H7 (cell line): ENCODE measurements at regions not wholly inside any gene's neighbourhood (a gene's known extent, or its start where the extent isn't known, plus 50 kb on each side); places are given as distances from the start of the nearest gene placed in this dataset.
"Not testable (repeated sequence)": the region's sequence is repeated elsewhere in the genome, so short reads cannot be mapped to it uniquely, and the experiment has no call there.

Source experiments
- DNase-seq: peaks from one replicate; pipeline ENCODE4 v3.0.0; 2012
- H3K27me3 ChIP-seq: 2 replicates; pipeline ENCODE4 v1.6.0; 2011; ENCODE audit warnings: mild to moderate bottlenecking, low read length; ENCODE audit not compliant: control insufficient read depth, insufficient read depth
- H3K36me3 ChIP-seq: replicated peaks from 2 replicates; pipeline ENCODE4 v1.5.1; 2011; ENCODE audit warnings: low read length; ENCODE audit not compliant: control insufficient read depth, insufficient read depth
- H3K4me3 ChIP-seq: 2 replicates; pipeline ENCODE4 v1.5.1; 2011; ENCODE audit warnings: low read depth, mild to moderate bottlenecking, control low read depth, low read length, moderate library complexity; ENCODE audit not compliant: insufficient read depth

DNA sequence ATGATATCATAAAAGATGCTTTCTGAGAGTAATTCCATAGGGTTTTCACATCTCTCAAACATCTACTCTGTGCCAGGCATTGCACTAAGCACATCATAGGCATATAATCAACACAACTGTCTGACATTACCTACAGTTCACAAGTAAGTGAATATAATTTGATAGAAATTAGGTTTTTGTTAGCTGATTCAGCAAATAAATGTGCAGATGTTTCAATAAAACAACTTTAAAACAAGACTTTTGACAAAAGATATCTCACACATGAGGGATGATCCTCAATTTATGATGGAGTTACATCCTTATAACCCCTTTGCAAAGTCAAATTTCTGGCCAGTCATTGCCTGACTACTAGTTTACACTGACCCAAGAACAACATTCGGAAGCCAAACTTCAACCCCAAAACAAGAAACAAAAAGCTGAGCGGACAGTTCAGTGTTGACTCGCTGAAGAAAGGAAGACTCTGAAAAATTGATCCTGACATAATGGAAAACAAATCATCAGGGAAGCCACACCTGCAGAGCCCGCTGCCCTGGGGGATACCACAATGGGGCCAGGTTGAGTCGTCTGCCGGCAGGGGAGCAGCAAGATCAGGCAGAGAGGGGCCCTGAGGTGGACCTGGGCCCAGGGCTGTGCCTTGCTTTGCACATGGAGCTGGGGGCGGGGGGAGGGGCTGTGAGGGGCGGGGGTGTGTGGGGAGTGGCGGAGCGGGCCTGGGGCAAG, 739.2 kb upstream of the GJE1 start:
- Histone ChIP-seq H3K36me3 (no peaks in the 10 kb centered on the region), H3K4me3 (no peak overlapping the region), H3K27me3 (no peaks in the 10 kb centered on the region)
- no peak for DNase-seq

DNA sequence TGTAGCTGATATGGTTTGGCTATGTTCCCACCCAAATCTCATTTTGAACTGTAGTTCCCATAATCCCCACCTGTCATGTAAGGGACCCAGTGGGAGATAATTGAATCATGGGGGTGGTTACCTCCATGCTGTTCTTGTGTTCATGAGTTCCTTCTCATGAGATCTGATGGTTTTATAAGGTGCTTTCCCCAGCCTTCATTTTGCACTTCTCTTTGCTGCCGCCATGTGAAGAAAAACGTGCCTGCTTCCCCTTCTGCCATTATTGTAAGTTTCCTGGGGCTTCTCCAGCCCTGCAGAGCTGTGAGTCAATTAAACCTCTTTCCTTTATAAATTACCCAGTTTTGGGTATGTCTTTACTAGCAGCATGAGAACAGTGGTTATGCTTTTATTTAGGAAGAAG, 741.6 kb upstream of the GJE1 start:
- not testable (repeated sequence) for H3K36me3 ChIP-seq, H3K4me3 ChIP-seq, DNase-seq, H3K27me3 ChIP-seq

DNA sequence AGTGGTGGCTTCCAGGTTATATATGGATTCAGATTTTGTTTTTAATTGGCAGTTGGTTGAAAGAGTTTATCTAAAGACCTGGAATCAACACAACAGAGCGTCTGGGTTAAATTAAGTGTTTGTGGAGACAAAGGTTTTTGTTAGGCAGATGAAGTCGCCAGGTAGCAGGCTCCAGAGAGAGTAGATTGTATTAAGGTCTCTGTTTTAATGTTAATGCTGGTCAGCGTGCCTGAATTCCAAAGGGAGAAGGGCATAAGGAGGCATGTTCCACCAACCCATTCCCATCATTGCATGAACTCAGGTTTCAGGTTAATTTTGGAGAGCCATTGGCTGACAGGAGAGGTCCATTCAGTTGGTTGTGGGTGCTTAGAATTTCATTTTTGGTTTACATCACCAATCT, 744.1 kb upstream of the GJE1 start:
- peak; percentile 15 for DNase-seq
- no peak overlapping the region for H3K4me3 ChIP-seq
- H3K36me3 ChIP-seq: no peaks in the 10 kb centered on the region
- H3K27me3 ChIP-seq: no peaks in the 10 kb centered on the region

DNA sequence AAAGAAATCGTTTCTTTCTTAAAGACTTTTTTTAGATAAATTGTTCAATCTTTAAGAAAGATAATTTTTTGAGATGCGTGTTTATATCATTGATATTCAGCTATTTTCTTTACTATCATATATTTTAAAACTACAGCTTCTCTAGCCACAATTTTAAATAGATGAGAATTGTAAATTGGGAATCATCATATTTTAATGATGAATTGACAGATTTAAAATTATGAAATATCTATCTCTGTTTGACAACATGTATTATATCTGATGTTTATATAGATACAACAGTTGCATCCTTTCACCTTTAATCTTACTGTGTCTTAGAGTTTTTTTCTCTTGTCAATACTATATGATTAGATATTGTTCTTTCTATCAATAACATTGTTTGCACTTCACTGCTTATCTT, 762.3 kb upstream of the GJE1 start:
- no peaks in the 10 kb centered on the region for H3K36me3 ChIP-seq
- H3K27me3 ChIP-seq: no peaks in the 10 kb centered on the region
- H3K4me3 ChIP-seq: no peak overlapping the region
- no peak for DNase-seq

DNA sequence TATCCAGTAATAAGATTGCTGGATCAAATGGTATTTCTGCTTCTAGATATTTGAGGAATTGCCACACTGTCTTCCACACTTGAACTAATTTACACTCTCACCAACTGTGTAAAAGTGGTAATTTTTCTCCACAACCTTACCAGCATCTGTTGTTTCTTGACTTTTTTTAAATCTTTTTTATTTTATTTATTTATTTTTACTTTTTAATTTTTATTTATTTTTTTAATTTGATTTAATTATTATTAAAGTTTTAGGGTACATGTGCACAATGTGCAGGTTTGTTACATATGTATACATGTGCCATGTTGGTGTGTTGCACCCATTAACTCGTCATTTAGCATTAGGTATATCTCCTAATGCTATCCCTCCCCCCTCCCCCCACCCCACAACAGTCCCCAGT, 765.9 kb upstream of the GJE1 start:
- DNase-seq: not testable (repeated sequence)

DNA sequence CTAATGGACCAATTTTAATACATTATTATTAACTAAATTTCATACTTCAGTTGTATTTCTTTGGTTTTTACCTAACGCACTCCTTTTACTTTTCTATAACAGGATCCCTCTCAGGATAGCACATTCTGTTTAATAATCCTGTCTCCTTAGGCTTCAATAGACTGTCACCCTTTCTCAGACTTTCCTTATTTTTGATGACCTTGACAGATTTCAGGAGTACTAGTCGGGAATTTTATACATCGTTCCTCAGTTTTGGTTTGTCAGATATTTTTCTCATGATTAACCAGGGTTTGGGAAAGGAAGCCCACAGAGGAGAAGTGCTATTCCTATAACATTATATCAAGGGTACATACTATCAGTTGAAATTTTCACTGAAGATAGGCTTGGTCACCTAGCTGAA, 768.0 kb upstream of the GJE1 start:
- H3K27me3 ChIP-seq: no peaks in the 10 kb centered on the region
- DNase-seq: no peak
- no peak overlapping the region for H3K4me3 ChIP-seq
- no peaks in the 10 kb centered on the region for H3K36me3 ChIP-seq

More for the DNA sequence above, 765.9 kb upstream of the GJE1 start:
- H3K27me3 ChIP-seq, H3K4me3 ChIP-seq, H3K36me3 ChIP-seq: not testable (repeated sequence)

DNA sequence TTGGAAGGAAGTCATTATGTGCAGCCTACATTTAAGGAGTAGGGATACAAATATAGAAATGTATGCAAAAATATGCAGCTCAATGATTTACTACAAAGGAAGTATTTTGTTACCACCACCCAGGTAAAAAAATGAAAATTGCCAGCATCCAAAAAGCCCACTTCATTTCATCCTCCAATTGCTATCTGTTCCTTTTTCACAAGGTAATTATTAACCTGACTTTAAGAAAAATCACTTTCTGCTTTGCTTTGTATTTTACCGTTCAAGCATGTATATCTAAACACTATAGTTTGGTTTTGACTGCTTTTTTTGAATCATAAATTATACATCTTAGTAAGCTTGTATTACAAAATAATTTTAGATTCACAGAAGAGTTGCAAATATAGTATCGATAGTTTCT, 768.5 kb upstream of the GJE1 start:
- no peaks in the 10 kb centered on the region for H3K27me3 ChIP-seq
- H3K4me3 ChIP-seq: no peak overlapping the region
- H3K36me3 ChIP-seq: no peaks in the 10 kb centered on the region
- DNase-seq: no peak

DNA sequence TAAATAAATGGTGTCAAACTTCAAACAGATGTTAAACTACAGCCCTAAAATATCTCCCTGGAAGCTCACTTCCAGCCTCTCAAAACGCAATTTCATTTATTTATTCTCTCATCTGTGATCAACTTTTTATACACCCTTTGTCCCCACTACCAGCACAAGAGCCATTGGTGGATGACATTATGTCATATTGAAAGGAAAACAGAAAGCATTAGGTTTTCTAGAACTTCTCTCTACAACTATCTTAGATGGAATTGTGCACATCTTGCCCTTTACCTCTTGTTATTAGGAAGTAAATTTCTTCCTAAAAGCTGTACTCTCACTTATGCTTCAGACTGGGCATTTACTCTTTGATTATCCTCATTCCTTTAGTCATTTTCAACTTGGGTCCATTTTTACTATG, 771.2 kb upstream of the GJE1 start:
- Histone ChIP-seq H3K27me3 (no peaks in the 10 kb centered on the region), H3K4me3 (no peak overlapping the region)

DNA sequence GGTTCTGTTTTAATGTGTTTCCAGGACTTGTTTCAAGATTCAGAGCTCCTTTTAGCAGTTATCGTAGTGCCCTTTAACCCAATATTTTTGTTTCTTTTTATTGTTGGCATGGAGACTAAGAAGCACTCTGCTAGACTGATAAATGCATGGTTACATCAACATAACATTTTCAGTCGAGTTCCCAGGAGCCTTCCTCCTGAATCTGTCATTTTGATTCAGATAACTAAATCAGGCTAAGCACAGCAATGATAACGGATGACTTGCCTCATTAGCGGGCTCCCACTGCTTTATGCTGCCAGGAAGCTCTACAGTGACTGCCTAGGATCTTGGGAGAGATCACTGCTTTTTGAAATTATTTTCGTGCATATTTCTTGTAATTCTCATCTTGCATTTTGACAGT, 772.8 kb upstream of the GJE1 start:
- Histone ChIP-seq H3K36me3 (no peaks in the 10 kb centered on the region), H3K27me3 (no peaks in the 10 kb centered on the region), H3K4me3 (no peak overlapping the region)
- no peak for DNase-seq

More for the DNA sequence above, 771.2 kb upstream of the GJE1 start:
- DNase-seq: no peak
- no peaks in the 10 kb centered on the region for H3K36me3 ChIP-seq

DNA sequence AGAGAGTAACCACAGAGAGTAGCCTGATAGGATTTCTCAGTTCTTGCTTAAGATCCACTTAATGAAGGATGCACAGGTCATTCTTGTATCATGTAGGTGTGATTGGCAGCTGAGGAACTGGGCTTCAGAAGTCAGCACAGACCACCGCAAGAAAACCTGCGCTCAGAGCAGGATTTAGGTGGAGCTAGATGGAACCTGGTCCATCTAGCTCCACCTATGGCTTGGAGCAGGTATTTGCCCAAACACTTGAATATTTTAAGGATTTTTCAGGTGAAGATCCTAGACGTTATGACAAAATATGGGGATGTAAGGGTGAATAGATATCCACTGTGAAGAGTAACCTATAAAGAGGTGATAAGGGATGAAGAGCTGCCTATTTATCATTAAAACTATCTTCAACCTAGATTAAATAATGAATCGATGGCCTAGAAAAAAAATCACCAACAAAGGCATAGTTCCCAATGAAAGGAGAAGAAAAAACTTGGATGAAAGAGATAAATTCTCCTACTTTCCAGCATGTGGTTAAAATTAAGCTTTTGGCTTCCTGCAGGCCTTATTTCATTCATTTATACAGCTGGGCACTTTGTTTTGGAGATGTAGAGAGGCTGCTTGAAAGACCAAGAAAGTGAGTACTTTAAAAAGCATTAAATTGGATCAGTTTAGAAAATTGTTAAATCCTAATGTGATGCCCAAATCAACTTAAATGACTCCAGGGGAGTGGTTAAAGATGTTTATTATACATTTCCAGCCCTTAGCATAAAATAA, 778.4 kb upstream of the GJE1 start:
- no peak overlapping the region for H3K4me3 ChIP-seq
- H3K36me3 ChIP-seq: no peaks in the 10 kb centered on the region; the same call in 1 of the 2 replicates
- H3K27me3 ChIP-seq: no peaks in the 10 kb centered on the region
- DNase-seq: no peak

DNA sequence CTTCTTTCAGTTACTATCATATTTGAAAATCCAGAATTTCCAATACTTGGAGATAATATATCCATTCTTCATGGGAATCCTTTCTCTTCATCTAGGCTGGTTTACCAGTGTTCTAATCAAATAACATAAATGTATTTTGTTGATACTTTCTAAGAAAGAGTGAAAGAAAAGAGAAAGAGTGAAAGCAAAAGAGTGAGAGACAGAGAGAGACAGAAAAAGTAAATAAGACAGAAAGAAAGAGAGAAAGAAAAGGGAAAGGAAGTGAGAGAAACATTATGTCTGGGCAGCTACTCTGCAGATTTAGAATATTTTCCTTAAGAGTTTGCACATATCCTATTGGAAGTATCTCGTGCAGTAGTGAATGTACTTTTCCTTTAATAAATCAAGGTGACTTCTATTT, 781.0 kb upstream of the GJE1 start:
- H3K4me3 ChIP-seq: no peak overlapping the region
- H3K27me3 ChIP-seq: no peaks in the 10 kb centered on the region
- H3K36me3 ChIP-seq: no peaks in the 10 kb centered on the region; the same call in 1 of the 2 replicates
- no peak for DNase-seq

DNA sequence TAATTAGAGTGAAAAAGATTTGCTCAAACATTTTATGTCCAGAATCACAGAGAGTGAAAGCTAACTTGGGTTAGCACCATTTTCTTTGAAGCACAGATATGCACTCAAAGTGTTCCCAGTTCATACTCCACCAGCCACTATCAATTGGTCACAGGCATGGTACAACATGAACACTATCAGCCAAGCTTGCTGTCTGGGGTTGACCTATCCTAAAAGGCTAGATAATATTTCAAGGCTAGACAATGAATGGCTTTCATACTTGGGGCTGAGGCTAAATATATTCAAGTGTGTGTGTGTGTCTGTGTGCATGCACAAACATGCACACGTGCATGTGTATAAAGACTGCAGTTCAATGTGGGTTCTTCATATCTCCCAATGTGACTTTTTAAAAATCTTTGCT, 783.0 kb upstream of the GJE1 start:
- Histone ChIP-seq H3K27me3 (no peaks in the 10 kb centered on the region), H3K36me3 (no peaks in the 10 kb centered on the region; the same call in 1 of the 2 replicates), H3K4me3 (no peak overlapping the region)
- no peak for DNase-seq

DNA sequence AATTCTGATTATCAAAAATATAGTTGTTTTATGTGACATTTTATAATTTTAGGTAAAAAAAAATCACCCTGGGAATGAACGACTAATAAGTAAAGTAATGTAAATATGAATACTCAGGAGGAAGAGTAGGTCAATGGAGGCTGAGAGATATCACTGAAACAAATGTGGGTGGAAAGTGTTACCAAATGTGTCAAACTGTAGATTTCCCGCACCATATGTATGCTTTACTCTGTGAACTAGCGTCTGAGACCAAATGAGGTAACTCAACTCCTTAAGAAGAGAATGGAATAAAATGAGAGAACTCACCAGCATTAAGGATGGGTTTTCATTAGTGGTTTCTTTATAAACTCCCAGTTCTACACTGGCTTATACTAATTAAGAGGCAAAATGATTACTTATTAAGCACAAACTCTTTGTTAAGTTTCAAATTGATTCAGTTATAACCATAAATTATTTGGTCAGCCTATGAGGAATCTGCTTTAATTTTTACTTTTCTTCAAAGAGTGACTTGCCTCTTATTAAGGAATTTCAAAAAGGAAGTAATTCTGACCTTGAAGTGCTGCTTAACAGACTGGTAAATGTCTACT, 784.7 kb upstream of the GJE1 start:
- Histone ChIP-seq H3K36me3 (no peaks in the 10 kb centered on the region), H3K27me3 (no peaks in the 10 kb centered on the region), H3K4me3 (no peak overlapping the region)
- no peak for DNase-seq

DNA sequence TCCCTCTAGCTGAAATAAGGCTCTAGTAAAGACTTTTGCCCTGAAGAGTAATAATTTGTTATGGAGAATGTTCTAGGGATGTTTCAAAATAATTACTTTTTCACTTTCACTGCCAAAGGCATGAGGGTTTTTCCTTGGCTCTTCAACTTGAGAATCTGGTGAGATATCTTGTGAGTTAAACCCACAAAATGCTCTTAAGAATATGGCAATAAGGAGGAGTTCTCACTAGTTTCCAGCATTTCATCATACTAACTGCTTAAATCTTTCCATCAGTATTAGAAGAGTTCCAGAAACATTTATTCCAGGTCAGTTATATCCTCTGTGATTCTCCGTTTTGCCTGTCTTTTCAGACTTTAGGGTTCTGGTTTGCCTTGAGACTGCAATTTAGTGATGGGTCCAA, 785.6 kb upstream of the GJE1 start:
- no peaks in the 10 kb centered on the region for H3K36me3 ChIP-seq
- no peak for DNase-seq
- H3K27me3 ChIP-seq: no peaks in the 10 kb centered on the region
- no peak overlapping the region for H3K4me3 ChIP-seq

DNA sequence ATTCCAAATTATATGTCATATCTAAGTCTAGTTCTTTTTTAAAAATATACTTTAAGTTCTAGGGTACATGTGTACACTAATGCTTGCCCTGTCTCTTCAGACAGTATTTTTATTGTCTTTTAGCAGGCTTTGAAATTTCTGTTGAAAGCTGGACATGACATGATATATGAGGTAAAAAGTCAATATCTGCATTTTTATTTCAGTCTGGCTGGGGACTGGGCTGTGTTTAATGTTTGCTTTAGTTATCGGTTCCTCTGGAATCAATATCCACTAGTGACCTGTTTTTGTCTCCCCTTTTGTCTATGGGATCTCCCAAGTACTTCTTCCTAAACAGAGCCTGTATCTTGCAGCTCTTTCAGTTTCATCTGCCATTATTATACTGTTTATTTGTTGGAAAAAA, 786.2 kb upstream of the GJE1 start:
- Histone ChIP-seq H3K4me3 (no peak overlapping the region), H3K36me3 (no peaks in the 10 kb centered on the region), H3K27me3 (no peaks in the 10 kb centered on the region)
- DNase-seq: no peak
